HepG2 (cell line): ENCODE measurements at regions not wholly inside any gene's neighbourhood (a gene's known extent, or its start where the extent isn't known, plus 50 kb on each side); places are given as distances from the start of the nearest gene placed in this dataset.
"Not testable (repeated sequence)": the region's sequence is repeated elsewhere in the genome, so short reads cannot be mapped to it uniquely, and the experiment has no call there.

ENCODE experiments used
- ATAC-seq: fragments of 200-7000 bp; cut with Tn5 transposase; 3 replicates; pipeline ENCODE4 v1.9.1; 2020; ENCODE audit warnings: mild to moderate bottlenecking, moderate library complexity
- BruUV-seq: library from RNA; stranded (reverse); fragments of 400-500 nt; replicated peaks from 2 replicates; lab custom pipeline; 2021; lab: Mats Ljungman, UMichigan
- CTCF ChIA-PET: fragments of 300-600 bp; formaldehyde crosslinking; extraction: SDS; loops from one replicate; lab custom pipeline; 2021; ENCODE audit warnings: low total read pairs, inconsistent platforms, low intra/inter-chr PET ratio; lab: Yijun Ruan, JAX
- POLR2A ChIA-PET: fragments of 350-600 bp; sonication (Branson Sonifier 250); formaldehyde crosslinking; loops from one replicate; lab custom pipeline; 2020; ENCODE audit warnings: antibody characterized with exemption, inconsistent platforms; lab: Yijun Ruan, JAX
- DNase-seq: peaks from one replicate; pipeline ENCODE4 v3.0.0-alpha.2; 2015; ENCODE audit warnings: low spot score
- FAIRE-seq: peaks from 3 replicates; lab custom pipeline; 2011; peaks lifted over from hg19 to GRCh38; lab: Jason Lieb, UNC
- H2AFZ ChIP-seq: one replicate; pipeline ENCODE4 v1.6.1; 2011; ENCODE audit warnings: low read length, inconsistent platforms
- H3K27ac ChIP-seq: fragments of 300-600 bp; 3 replicates; pipeline ENCODE4 v1.8.0; 2011; ENCODE audit warnings: mixed run types, mild to moderate bottlenecking, mixed read lengths, low read length, inconsistent platforms; ENCODE audit not compliant: insufficient read depth; ENCODE audit errors: extremely low read length
- H3K27me3 ChIP-seq, 2 experiments: fragments of 200-600 bp in 1 of 2; 2 replicates in 1 of 2; 3 replicates in 1 of 2; pipeline versions ENCODE4 v1.6.0 to v1.8.0; 2011; ENCODE audit warnings: low read length in 2 of 2, mild to moderate bottlenecking in 2 of 2, moderate library complexity in 2 of 2, inconsistent platforms in 1 of 2; ENCODE audit not compliant: insufficient read depth in 2 of 2, control insufficient read depth in 1 of 2
- H3K36me3 ChIP-seq, 2 experiments: fragments of 200-600 bp in 1 of 2; replicated peaks in 1 of 2; 2 replicates in 1 of 2; 3 replicates in 1 of 2; pipeline versions ENCODE4 v1.5.1 to v1.8.0; 2011; ENCODE audit warnings: low read length in 2 of 2, inconsistent platforms in 1 of 2; ENCODE audit not compliant: insufficient read depth in 2 of 2, control insufficient read depth in 1 of 2
- H3K4me1 ChIP-seq: 2 replicates; pipeline ENCODE4 v1.5.1; 2012; ENCODE audit warnings: low read length, inconsistent platforms; ENCODE audit not compliant: insufficient read depth
- H3K4me2 ChIP-seq: 2 replicates; pipeline ENCODE4 v1.6.0; 2011; ENCODE audit warnings: low read depth, low read length, inconsistent platforms
- H3K4me3 ChIP-seq, 3 experiments: fragments of 200-600 bp in 1 of 3; sonication (generic), shearing (Covaris generic) in 1 of 3; replicated peaks in 1 of 3; 2 replicates each; pipeline ENCODE4 v1.5.1; 2011 to 2016; ENCODE audit warnings: low read length in 3 of 3, inconsistent platforms in 2 of 3, low read depth in 2 of 3, mild to moderate bottlenecking in 2 of 3, control low read depth in 1 of 3, mixed read lengths in 1 of 3; ENCODE audit not compliant: insufficient read depth in 1 of 3
- H3K79me2 ChIP-seq: one replicate; pipeline ENCODE4 v1.6.1; 2011; ENCODE audit warnings: low read length, inconsistent platforms; ENCODE audit not compliant: insufficient read depth
- H3K9ac ChIP-seq: 2 replicates; pipeline ENCODE4 v1.6.0; 2011; ENCODE audit warnings: mild to moderate bottlenecking, low read depth, low read length, inconsistent platforms; ENCODE audit not compliant: insufficient read depth
- H3K9me3 ChIP-seq: 2 replicates; pipeline ENCODE4 v1.5.1; 2012; ENCODE audit warnings: mild to moderate bottlenecking, low read length
- H4K20me1 ChIP-seq: 2 replicates; pipeline ENCODE4 v1.6.0; 2011; ENCODE audit warnings: inconsistent platforms, mild to moderate bottlenecking, low read length, moderate library complexity; ENCODE audit not compliant: insufficient read depth
- CEBPB ChIP-seq: IDR thresholded peaks from 2 replicates; pipeline ENCODE4 v1.6.1; 2011; ENCODE audit warnings: low read depth, low read length, improper control_type of control experiment, borderline replicate concordance
- CEBPG ChIP-seq: IDR thresholded peaks from 2 replicates; pipeline ENCODE4 v1.6.1; 2016
- FIP1L1 ChIP-seq: fragments of 200-400 bp; formaldehyde crosslinking; IDR thresholded peaks from 2 replicates; pipeline ENCODE4 v1.6.1; 2018; ENCODE audit warnings: low read depth, mild to moderate bottlenecking, low read length, moderate library complexity, borderline replicate concordance; ENCODE audit not compliant: insufficient read depth
- FOXA3 ChIP-seq: IDR thresholded peaks from 2 replicates; pipeline ENCODE4 v1.6.1; 2016; ENCODE audit warnings: missing genetic modification reagents, missing compliant biosample characterization
- LCORL ChIP-seq, 2 experiments: fragments of 450-650 bp in 1 of 2; sonication (generic) in 1 of 2; formaldehyde crosslinking in 1 of 2; IDR thresholded peaks; 2 replicates each; pipeline versions ENCODE4 v1.5.0 to v1.6.1; 2017 to 2020; ENCODE audit warnings: antibody characterized with exemption in 1 of 2, missing genetic modification reagents in 1 of 2
- PHF5A ChIP-seq: IDR thresholded peaks from one replicate; pipeline ENCODE4 v1.6.1; 2018; ENCODE audit warnings: low read depth, missing genetic modification reagents; ENCODE audit not compliant: unreplicated experiment
- PRMT3 ChIP-seq: sonication (generic); formaldehyde crosslinking; IDR thresholded peaks from 2 replicates; pipeline ENCODE4 v1.8.1; 2022; ENCODE audit warnings: low read depth, mild to moderate bottlenecking, moderate library complexity, missing genetic modification reagents, borderline replicate concordance
- RXRB ChIP-seq: IDR thresholded peaks from 2 replicates; pipeline ENCODE4 v1.6.1; 2016; ENCODE audit warnings: borderline replicate concordance, missing genetic modification reagents, missing compliant biosample characterization
- WGBS: methylation state at CpG from one replicate; pipeline ENCODE4 v1.1.6; 2017; ENCODE audit warnings: low lambda C conversion rate; 5-methylcytosine and 5-hydroxymethylcytosine counted together
- in situ Hi-C: cut with HindIII; loops from 2 replicates; pipeline ENCODE4 v1.10.0; 2017; ENCODE audit warnings: low pct_unique_long_range_greater_than_20kb; ENCODE audit not compliant: extremely low pct_ligation_motif_present
- intact Hi-C: fragments of 100-400 bp; cut with micrococcal nuclease; formaldehyde crosslinking; loops from one replicate; pipeline ENCODE4 v1.10.0; 2022; ENCODE audit not compliant: unreplicated experiment
- TF ChIP-seq, protein P1 (sequence below), 2 experiments: sonication (generic) in 1 of 2; formaldehyde crosslinking in 1 of 2; IDR thresholded peaks; 2 replicates each; pipeline versions ENCODE4 v1.5.1 to v1.6.1; 2011 to 2020; ENCODE audit warnings: borderline replicate concordance in 1 of 2, low read depth in 1 of 2, low read length in 1 of 2, mild to moderate bottlenecking in 1 of 2, missing genetic modification reagents in 1 of 2, moderate library complexity in 1 of 2

DNA sequence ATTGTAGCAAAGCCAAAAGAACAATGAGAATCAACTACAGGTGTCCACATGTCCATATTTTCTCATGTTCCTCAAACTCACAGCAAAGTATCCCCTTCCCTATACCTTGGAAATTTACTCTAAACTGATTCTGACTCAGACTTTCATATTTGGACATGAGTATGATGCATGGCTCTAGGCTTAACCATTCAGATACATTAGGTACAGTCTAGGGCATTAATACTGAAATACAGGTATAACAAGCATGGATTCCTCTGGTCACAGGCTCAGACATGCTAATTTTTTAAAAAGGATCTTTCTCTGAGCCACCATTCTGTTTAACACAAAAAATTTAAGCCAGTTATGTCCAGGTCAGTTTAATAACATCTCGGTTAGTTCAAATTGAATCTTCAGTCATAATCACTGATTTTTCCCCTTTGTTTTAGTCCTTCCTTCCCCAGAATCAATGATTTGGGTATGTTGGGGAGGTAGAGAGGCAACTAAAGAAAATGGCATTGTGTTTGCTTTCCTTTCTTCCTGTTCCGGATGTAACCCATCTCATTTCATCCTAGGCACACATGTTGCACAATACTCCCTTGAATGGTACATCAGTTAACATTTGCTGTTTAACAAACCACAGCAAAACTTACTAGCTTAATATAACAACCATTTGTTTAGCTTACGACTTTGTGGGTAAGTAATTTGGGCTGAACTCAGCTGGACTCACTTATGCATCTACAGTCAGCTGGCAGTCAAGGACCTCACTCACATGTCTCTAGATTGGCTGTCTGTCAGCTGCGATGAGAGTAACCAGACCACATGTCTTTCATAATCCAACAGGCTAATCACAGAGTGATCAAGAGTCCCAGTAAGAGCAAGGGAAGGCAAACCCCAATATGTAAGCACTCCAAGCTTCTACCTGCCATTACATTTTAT, 75.3 kb upstream of the GRIA3 start:
- 25% methylated on average over 3 of the region's 4 CpGs for WGBS
- POLR2A ChIA-PET: no interaction called here
- DNase-seq: no peak
- no peak overlapping the region for H3K4me2 ChIP-seq
- TF ChIP-seq CEBPB: peak; percentile 77
- TF ChIP-seq, protein P1, sequence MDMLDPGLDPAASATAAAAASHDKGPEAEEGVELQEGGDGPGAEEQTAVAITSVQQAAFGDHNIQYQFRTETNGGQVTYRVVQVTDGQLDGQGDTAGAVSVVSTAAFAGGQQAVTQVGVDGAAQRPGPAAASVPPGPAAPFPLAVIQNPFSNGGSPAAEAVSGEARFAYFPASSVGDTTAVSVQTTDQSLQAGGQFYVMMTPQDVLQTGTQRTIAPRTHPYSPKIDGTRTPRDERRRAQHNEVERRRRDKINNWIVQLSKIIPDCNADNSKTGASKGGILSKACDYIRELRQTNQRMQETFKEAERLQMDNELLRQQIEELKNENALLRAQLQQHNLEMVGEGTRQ (IDR thresholded peaks at IDR 0.05; ENCODE audit: low read depth, low read length): no peak
- TF ChIP-seq, protein P1 (CRISPR knock-in tag; IDR thresholded peaks at IDR 0.05; ENCODE audit: borderline replicate concordance): no peak
- peak; percentile 45; the same call in 1 of the 2 replicates for TF ChIP-seq CEBPG (CRISPR knock-in tag)
- no peaks in the 10 kb centered on the region for H3K27me3 ChIP-seq
- CTCF ChIA-PET: no interaction called here
- no TSS peak for BruUV-seq
- no peak for FAIRE-seq
- no peaks in the 10 kb centered on the region for H3K9me3 ChIP-seq
- H4K20me1 ChIP-seq: no peaks in the 10 kb centered on the region
- intact Hi-C loops: no loop called here
- H3K27ac ChIP-seq: no peak overlapping the region
- no peak overlapping the region for H2AFZ ChIP-seq
- no peaks in the 10 kb centered on the region for H3K36me3 ChIP-seq
- no peak overlapping the region for H3K4me3 ChIP-seq
- no peak for ATAC-seq
- no peaks in the 10 kb centered on the region for H3K4me1 ChIP-seq
- no peak overlapping the region for H3K9ac ChIP-seq
- in situ Hi-C loops: no loop called here
- no peaks in the 10 kb centered on the region for H3K79me2 ChIP-seq

DNA sequence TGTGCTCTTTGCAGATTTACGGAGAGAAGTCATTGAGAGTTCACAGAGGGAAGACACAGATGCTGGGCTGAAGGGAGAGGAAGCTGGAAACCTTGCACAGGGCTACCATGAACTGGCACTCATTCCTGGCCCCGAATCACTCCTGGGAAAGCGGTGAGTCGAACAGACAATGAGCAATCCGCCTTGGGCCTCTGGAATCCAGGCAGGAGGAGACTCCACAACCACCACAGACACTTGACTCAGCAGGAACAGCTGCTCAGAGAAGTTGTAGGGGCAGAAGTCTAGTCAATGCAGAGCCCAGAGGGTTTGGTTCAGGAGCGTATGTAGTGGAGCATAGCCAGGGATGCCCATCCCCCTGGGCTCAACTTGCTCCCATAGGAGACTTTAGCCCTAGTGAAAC, 62.8 kb upstream of the GRIA3 start:
- DNase-seq: no peak
- no peaks in the 10 kb centered on the region for H3K27me3 ChIP-seq
- H3K4me1 ChIP-seq: no peaks in the 10 kb centered on the region
- no peak overlapping the region for H3K4me2 ChIP-seq
- H3K36me3 ChIP-seq: no peaks in the 10 kb centered on the region
- intact Hi-C loops (no loop called here), in situ Hi-C loops (no loop called here)
- ChIA-PET CTCF (no interaction called here), POLR2A (no interaction called here)
- no peak for ATAC-seq
- no peaks in the 10 kb centered on the region for H3K79me2 ChIP-seq
- TF ChIP-seq PRMT3: no peak
- TF ChIP-seq PHF5A (CRISPR knock-in tag): no peak
- no peak for TF ChIP-seq LCORL (IDR thresholded peaks at IDR 0.05)
- no peak for TF ChIP-seq LCORL (CRISPR knock-in tag; IDR thresholded peaks at IDR 0.05)
- no peak for TF ChIP-seq RXRB (CRISPR knock-in tag)
- no peak for TF ChIP-seq FIP1L1
- no peak for TF ChIP-seq FOXA3 (CRISPR knock-in tag)
- no peak for FAIRE-seq
- BruUV-seq: no TSS peak
- H3K9ac ChIP-seq: no peak overlapping the region
- no peak overlapping the region for H3K27ac ChIP-seq
- no peak overlapping the region for H3K4me3 ChIP-seq
- H2AFZ ChIP-seq: no peak overlapping the region
- no peaks in the 10 kb centered on the region for H3K9me3 ChIP-seq
- 42% methylated on average over 4 of the region's 6 CpGs for WGBS
- no peaks in the 10 kb centered on the region for H4K20me1 ChIP-seq

DNA sequence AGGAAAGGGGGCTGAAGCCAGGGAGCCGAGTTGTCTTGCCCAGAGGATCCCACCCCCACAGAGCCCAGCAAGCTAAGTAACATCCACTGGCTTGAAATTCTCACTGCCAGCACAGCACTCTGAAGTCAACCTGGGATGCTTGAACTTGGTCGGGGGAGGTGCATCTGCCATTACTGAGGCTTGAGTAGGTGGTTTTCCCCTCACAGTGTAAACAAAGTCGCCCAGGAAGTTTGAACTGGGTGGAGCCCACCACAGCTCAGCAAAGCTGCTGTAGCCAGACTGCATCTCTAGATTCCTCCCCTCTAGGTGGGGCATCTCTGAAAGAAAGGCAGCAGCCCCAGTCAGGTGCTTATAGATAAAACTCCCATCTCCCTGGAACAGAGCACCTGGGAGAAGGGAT, 54.3 kb upstream of the GRIA3 start:
- POLR2A ChIA-PET, H3K4me3 ChIP-seq, H3K4me2 ChIP-seq, H3K9me3 ChIP-seq, H3K4me1 ChIP-seq, ATAC-seq, CTCF ChIA-PET, H4K20me1 ChIP-seq, H2AFZ ChIP-seq, BruUV-seq, H3K9ac ChIP-seq, H3K36me3 ChIP-seq, DNase-seq, H3K27ac ChIP-seq, H3K27me3 ChIP-seq, FAIRE-seq, in situ Hi-C loops, H3K79me2 ChIP-seq, intact Hi-C loops: not testable (repeated sequence)
- no CpG with 5 or more reads among the region's 3 CpGs for WGBS
